GM21390 (cell line): ENCODE measurements at regions not wholly inside any gene's neighbourhood (a gene's known extent, or its start where the extent isn't known, plus 50 kb on each side); places are given as distances from the start of the nearest gene placed in this dataset.
"Not testable (repeated sequence)": the region's sequence is repeated elsewhere in the genome, so short reads cannot be mapped to it uniquely, and the experiment has no call there.

Experiments
- ATAC-seq: cut with Tn5 transposase; IDR thresholded peaks from one replicate; pipeline ENCODE4 v1.9.1; 2021; ENCODE audit not compliant: unreplicated experiment

DNA sequence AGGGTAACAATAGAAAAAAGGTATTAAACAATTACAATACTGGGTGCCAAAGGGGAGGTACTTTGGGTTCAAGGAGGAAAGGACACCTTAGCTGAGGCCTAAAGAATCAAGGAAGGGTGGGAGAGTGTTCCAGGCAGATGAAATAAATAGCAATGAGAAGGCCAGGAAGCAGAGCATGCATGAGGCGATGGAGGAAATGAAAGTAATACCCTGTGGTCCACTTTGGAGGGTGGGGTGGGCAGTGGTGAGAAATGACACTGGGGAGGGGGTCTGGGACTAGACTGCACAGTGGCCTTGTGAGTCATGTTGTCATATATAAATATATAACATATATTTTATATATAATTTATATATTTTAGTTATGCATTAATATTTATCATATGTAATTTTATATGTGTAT, 55.9 kb downstream of the BHLHE40 start:
- no peak for ATAC-seq

DNA sequence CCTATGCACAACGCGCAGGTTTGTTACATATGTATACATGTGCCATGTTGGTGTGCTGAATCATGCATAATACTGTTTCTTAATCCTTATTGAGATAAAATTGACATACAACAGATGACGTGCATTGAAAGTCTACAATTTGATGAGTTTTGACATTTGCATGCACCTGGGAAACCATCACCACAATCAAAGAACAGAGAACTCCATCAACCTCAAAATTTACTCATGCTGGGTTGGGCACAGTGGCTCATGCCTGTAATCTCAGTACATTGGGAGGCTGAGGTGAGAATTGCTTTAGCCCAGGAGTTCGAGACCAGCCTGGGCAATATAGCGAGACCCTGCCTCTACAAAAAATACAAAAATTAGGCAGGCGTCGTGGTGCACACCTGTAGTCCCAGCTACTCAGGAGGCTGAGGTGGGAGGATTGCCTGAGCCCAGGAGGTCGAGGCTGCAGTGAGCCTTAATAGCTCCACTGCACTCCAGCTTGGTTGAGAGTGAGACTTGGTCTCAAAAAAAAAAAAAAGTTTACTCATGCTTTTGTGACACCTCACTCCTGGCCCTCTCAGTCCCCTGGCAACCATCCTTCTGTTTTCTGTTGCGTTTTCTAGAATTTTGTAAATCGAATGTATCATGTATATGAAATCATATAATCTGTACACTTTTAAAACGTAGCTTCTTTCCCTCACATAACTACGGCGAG, 56.6 kb downstream of the BHLHE40 start:
- ATAC-seq: no peak

DNA sequence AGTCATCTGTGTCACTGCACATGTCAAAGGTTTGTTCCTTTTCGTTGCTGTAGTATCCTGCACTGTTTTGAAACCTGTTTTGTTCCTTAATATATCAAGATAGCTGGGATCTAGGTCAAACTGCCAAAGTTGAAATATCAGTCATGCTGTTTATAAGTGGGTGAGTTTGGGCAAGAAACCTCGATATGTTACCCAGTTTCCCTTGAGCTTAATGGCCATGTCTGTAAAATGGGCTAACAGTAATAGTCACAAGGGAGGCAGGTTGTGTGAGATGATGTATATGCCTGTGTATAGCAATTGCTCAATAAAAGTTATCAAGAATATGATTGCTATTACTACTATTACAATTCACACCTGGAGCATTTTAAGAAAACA, 57.1 kb downstream of the BHLHE40 start:
- ATAC-seq: no peak

DNA sequence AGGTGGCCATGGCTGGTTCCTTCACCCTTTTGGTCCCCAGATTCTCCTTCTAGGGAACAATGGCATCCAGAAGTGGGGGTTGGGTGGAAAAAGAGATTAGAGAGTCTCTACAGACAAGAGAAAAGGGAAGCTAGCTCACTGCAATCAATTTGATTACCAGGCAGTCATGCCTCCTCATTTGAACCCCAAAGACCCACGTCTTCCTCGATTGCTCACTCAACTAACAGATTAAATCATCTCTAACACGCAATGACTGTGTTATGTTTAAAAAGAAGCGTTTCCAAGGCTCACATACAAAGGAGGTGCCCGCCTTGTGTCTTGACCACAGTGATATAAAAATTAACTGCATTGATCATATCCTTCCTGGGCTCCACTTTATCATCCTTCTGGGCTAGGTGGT, 57.6 kb downstream of the BHLHE40 start:
- no peak for ATAC-seq

DNA sequence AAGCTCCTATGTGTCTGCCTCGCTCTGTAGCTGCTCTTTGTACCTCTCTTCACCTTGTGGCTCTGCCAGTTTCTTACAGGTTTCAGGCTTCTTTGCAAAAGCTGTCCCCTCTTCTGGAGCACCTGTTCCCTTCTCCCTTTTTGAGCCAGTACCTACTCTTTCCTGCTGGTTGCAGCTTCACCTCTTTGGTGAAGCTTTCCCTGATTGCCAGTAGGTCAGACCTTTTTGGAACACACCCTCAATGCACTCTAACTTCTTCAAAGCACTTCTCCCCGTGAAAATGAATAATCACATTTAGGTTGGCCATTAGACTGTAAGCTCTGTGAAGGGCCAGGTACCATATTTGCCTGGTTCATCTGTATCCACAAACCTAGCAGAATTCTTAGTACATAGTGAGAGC, 60.3 kb downstream of the BHLHE40 start:
- no peak for ATAC-seq

DNA sequence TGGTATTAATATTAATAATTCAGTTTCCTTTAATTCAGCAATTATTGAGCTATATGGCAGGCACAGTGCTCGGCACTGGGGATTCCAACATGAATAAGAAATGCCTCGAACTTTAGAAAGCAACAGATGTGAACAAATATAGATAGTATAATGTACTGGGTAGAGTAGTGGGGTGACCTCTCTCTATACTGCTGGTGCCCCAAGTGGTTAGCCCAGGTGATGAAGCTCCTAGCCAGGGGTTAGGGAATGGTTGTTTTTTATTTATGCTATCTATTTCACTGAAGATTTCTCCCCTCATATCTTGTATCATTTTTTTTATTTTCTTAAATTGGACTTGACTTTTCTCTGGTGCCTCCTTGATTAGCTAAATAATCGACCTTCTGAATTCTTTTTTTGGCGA, 62.1 kb downstream of the BHLHE40 start:
- no peak for ATAC-seq

DNA sequence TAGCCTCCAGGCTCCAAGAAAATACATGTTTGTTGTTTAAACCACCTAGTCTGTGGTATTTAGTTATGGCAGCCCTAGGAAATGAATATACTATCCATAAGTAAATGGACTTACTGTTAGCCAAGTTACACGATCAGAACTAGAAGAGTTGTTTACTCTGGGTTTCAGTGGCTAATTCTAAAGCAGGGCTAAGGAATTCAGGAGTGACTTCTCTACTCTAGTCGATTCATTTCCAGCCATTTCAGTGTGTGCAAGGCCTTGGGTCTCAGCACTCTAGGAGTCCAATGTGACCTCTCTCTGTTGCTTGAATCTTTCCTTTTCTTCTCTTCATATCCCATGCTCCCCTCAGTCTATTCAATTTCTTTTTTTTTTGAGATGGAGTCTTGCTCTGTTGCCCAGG, 66.7 kb downstream of the BHLHE40 start:
- ATAC-seq: no peak

DNA sequence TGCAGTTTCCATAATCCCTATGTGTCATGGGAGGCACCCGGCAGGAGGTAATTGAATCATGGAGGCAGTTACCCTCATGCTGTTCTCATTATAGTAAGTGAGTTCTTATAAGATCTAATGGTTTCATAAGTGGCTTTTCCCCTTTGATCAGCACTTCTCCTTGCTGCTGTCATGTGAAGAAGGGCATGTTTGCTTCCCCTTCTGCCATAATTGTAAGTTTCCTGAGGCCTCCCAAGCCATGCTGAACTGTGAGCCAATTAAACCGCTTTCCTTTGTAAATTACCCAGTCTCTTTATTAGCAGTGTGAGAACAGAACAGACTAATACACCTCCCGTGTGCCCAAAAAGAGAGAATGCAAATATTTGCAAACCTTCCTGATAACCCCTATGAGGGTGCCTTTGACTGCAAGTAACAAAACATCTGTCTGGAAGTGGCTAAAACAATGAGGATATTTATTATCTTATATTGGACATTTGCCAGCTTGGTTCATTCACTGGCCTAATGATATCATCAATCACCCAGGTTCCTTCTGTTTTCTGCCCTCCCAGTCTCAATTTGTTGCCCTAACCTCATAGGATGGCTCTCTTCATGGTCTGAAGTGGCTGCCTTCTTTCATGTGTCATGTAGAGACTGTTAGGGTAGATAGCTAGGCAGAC, 68.7 kb downstream of the BHLHE40 start:
- no peak for ATAC-seq

DNA sequence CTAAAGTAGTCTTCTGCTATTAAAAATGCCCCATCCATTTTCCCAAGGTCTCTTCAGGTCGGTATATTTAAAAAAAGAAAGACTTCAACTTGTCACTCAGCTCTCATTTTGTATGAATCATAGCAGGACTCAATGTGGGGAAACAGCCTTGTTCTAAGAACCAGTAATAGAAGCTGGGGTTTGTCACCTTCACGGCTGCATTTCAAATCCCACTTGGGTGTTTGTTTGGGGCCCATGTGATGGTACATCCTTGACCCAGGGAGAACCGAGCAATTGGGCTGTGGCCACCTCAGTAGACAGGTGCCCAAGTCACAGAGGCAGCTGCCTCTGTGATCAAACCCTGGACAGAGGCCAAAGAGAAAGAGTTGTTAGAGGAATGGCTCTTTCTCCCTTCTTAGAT, 70.3 kb upstream of the ARL8B start:
- peak; percentile 70 for ATAC-seq

DNA sequence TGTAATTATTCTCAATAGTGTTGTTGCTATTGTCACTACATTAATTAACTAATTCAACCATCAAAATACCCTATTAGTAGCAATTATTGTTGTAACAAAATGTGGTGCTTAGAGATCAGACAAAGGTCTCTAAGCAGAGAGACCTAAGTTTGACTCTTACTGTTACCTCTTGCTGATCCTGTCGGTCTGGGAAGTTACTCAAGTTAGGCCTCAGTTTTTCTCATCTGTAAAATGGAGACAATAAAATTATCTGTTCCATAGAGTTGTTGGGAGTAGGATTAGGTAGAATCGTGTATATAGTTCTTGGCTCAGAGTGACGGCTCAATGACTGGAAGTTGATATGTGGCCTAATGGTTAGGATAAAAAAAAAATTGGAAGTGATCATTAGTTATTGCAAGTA, 69.8 kb upstream of the ARL8B start:
- no peak for ATAC-seq

DNA sequence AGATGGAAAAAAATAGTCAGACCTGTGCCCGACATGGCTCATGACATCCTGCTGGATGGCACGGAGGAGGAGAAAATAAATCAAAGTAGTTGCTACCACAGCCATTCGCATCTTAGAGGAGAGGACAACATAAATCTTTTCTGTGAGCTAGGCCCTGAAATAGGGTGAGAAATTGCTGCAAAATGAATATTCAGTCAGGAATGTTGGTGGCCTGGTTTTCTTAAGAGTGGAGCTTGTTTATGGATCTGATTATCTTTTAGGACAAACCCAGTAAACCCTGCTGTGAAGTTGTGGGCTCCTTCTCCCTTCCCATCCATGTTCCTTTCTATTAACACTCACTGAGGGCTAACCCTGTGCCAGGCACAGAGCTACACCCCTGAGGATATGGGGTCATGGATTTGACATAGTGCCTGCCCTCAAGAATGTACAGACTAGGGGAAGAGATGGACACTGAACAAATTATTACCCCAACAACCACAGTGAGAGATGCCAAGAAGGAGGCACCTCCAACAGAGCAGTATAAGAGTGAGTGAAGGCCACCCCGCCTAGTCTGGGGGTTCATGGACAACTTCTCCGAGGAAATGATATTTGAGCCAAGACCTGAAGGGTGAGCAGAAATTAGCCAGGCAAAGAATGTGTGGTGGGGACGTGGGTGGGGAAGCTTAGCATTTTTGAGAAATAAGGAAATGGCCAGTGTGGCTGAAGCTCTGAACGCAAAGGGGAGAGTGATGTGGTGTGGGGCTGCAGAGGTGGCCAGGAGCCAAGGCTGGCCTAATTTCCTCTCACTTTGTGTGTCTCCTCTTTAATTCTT, 68.9 kb upstream of the ARL8B start:
- ATAC-seq: no peak

DNA sequence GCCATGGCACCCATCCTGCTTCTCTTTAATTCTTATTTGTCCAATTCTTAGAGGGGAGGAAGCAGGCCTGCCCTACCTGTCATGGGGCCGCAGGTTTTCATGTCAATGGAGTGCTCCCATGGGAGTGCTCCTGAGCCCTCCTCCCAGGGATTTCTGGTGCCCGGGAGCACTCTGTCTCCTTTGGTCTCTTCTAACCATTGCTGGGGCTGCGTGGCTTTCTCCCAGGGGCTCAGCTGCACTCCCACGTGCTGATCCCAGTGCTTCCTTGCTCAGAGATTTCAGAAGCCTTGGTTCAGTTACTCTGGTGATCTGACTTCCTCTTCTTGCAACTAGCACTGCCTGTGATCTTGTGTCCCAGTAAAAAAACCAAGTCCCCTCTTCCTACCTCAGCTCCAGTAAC, 68.0 kb upstream of the ARL8B start:
- no peak for ATAC-seq

DNA sequence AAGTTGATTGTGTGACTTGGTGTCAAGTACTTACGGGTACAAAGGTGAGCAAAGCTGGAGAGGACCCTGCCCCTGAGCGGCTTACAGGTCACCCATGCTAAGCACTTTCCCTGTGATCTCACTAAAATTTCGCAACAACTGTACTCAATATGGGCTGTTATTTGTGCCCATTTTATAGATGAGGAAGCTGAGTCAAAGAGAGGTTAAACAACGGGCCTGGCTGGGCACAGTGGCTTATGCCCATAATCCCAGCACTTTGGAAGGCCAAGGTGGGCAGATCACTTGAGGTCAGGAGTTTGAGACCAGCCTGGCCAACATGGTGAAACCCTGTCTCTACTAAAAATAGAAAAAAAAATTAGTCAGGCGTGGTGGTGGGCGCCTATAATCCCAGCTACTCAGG, 67.5 kb upstream of the ARL8B start:
- not testable (repeated sequence) for ATAC-seq

DNA sequence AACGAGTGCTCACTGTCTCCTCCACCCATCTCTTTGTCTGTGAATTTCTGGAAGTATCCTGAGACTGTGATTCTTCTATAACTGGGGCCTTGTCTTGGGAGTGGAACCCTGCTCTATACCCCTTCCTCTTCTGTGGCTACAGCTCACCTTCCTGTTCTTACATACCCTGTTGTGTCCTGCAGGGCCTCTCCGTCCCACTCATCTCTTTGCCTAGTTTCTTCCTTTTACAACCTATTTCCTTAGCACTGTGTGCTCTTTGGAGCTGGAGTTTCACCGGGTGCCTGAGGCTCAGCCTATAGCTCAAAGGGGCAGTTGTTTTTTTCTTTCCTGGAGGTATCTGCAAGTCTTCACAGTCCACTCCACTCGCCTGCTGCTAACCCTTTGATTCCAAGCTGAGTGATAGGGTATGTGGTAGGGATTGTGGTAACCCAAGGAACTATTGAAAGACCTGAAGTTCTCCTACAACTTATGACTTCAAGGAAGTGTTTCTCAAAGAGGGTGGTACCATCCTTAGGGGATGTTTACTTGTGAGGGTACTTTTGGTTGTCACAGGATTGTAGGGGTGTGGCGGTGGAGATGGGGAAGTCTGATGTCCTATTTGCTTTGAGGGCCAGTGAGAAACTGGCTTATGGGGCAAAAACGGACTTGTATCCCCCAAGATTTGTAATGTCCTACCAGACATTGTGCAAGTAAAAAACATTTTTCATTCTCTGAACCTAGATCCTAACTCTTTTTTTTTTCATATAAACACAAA, 66.6 kb upstream of the ARL8B start:
- no peak for ATAC-seq

DNA sequence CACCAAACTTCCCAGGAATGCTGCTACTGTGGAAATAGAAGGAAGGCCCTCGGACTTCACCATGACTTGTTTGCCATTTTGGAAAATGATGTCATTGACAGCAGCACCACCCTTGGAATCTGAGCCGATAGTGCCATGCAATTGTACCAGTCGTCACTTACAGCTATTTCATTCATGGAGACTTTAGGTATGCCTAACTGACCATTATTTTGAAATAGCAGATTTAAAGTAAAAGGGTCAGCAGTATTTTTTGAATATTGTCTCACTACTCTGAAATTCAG, 66.0 kb upstream of the ARL8B start:
- no peak for ATAC-seq

DNA sequence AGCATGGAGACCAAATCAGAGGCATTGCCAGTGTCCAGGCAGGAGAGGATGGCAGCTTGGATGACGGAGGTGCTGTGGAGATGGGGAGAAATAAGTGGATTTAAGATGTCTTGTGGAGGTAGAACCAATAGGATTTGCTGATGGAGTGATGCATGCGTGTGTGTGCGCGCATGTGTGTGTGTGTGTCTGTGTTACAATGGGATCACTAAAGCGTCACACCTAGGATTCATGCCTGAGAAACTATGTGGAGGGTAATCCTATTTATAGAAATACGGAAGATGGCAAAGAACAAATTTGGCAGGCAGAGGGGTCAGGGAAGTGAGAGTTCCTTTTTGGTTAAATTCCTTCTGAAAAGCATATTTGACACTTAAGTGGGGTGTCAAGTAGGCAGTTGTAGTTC, 64.8 kb upstream of the ARL8B start:
- no peak for ATAC-seq

DNA sequence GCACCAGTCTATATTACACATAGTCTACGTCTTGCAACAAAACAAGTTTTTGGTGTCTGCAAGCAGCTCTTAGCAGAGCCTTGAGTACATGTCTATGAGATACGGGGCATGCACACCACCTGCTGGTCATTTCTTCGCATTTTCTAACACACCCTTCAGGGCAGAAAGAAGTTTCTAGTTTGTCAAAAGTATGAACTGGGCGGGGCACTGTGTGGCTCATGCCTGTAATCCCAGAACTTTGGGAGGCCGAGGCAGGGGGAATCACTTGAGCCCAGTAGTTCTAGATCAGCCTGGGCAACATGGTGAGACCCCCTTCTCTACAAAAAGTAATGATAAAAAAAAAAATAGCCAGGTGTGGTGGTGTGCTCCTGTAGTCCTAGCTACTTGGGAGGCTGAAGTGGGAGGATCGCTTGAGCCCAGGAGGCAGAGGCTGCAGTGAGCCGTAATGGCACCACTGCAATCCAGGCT, 64.2 kb upstream of the ARL8B start:
- peak; percentile 83 for ATAC-seq

DNA sequence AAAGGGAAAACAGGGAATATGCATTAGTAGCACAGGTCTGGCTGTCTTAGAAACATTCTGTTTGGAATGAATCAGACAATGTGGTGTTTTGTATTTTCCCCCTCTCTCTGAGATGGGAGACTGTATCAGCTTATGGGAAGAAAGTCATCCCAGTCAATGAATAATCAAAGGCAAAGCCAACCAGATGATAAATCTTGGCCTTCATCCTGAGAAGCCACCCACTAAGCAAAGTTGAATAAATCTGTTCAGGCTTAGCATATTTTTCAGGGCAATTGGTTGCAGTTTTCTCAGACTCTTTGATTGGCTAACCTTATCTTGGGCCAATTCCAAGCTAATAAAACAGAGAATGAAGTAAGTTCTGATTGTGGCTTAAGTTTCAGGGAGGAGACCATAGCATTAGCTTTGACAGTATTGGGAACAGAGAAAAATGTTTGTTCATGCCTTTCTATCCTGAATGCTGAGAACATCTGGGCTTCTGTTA, 63.6 kb upstream of the ARL8B start:
- no peak for ATAC-seq

DNA sequence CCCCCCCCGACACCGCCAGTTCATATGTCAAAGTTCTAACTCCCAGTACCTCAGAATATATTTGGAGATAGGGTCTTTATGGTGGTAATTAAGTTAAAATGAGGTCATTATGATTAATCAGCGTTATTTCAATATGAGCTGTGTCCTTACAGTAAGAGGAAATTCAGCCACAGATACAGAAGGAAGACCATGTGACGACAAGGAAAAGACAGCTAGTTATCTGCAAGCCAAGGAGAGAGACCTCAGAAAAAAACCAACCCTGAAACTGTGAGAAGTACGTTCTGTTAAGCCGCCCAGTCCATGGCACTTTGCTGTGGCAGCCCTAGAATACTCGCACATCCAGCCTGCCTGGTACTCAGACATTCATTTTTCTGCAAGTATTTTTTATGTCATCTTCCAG, 62.3 kb upstream of the ARL8B start:
- ATAC-seq: no peak

DNA sequence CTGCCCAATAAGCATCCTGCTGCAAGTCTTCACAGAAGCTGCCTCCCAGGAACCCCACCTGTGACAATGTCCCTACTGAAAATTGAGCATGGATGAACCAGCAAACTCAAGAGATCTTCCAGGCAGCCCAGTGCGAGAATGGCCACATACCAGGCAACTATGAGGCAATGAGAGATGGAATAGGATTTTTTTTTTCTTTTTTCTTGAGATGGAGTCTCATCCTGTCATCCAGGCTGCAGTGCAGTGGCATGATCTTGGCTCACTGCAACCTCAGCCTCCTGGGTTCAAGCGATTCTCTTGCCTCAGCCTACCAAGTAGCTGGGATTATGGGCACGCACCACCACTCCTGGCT, 60.9 kb upstream of the ARL8B start:
- ATAC-seq: no peak

DNA sequence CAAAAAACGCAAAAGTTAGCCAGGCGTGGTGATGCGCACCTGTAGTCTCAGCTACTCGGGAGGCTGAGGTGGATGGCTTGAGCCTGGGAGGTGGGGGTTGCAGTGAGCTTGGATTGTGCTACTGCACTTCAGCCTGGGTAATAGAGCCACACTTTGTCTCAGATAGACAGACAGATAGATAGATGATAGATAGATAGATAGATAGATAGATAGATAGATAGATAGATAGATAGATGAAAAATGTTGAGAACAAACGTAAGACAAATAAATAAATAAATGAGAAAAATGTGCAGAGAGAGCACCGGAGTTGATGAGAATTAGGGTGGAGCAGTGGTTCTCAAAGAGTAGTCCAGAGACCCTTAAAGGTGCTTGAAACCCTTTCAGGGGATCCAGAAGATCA, 58.4 kb upstream of the ARL8B start:
- ATAC-seq: no peak
